IMR-90 (cell line): ENCODE measurements at regions not wholly inside any gene's neighbourhood (a gene's known extent, or its start where the extent isn't known, plus 50 kb on each side); places are given as distances from the start of the nearest gene placed in this dataset.

Experiments used
- ATAC-seq: fragments of 200-7000 bp; cut with Tn5 transposase; 2 replicates; pipeline ENCODE4 v1.9.1; 2020; ENCODE audit warnings: low read depth, mild to moderate bottlenecking, moderate library complexity
- BruUV-seq: library from RNA; stranded (reverse); fragments of 400-500 nt; replicated peaks from 2 replicates; lab custom pipeline; 2021; lab: Mats Ljungman, UMichigan
- CTCF ChIA-PET: fragments of 300-600 bp; formaldehyde crosslinking; extraction: SDS; loops from one replicate; lab custom pipeline; 2021; ENCODE audit warnings: antibody characterized with exemption; lab: Yijun Ruan, JAX
- POLR2A ChIA-PET: fragments of 300-600 bp; sonication (Branson Sonifier 250); formaldehyde crosslinking; loops from one replicate; lab custom pipeline; 2022; ENCODE audit warnings: antibody characterized with exemption; ENCODE audit not compliant: unreplicated experiment; lab: Charles Lee
- DNase-seq: peaks from one replicate; pipeline ENCODE4 v3.0.0; 2013
- H2AFZ ChIP-seq: replicated peaks from 2 replicates; pipeline ENCODE3; 2013; ENCODE audit warnings: low read length, mild to moderate bottlenecking; ENCODE audit not compliant: poor library complexity
- H2AK5ac ChIP-seq: 2 replicates; pipeline ENCODE4 v1.6.1; 2013; ENCODE audit warnings: low read depth, low read length, inconsistent platforms
- H2AK9ac ChIP-seq: replicated peaks from 2 replicates; pipeline ENCODE3; 2013; ENCODE audit warnings: mild to moderate bottlenecking, low read depth, low read length, moderate library complexity; ENCODE audit not compliant: poor library complexity
- H2BK120ac ChIP-seq: 2 replicates; pipeline ENCODE4 v1.6.1; 2013; ENCODE audit warnings: low read depth, low read length, inconsistent platforms
- H2BK15ac ChIP-seq: 3 replicates; pipeline ENCODE4 v1.6.1; 2013; ENCODE audit warnings: low read depth, low read length, inconsistent platforms
- H2BK20ac ChIP-seq: 2 replicates; pipeline ENCODE4 v1.6.1; 2013; ENCODE audit warnings: low read depth, mild to moderate bottlenecking, inconsistent platforms, low read length, moderate library complexity
- H2BK5ac ChIP-seq: 2 replicates; pipeline ENCODE4 v1.6.1; 2013; ENCODE audit warnings: mild to moderate bottlenecking, low read depth, low read length, inconsistent platforms; ENCODE audit not compliant: poor library complexity, severe bottlenecking
- H3K14ac ChIP-seq: replicated peaks from 2 replicates; pipeline ENCODE4 v1.6.1; 2013; ENCODE audit warnings: low read depth, low read length, inconsistent platforms
- H3K18ac ChIP-seq: 2 replicates; pipeline ENCODE4 v1.6.1; 2013; ENCODE audit warnings: low read depth, low read length, control low read depth
- H3K23ac ChIP-seq: 2 replicates; pipeline ENCODE4 v1.6.1; 2013; ENCODE audit warnings: low read depth, low read length, inconsistent platforms
- H3K27ac ChIP-seq: 2 replicates; pipeline ENCODE4 v1.5.1; 2013; ENCODE audit warnings: mild to moderate bottlenecking, control low read depth, low read length; ENCODE audit not compliant: insufficient read depth
- H3K27me3 ChIP-seq: 2 replicates; pipeline ENCODE4 v1.6.1; 2013; ENCODE audit warnings: low read length; ENCODE audit not compliant: control insufficient read depth, insufficient read depth
- H3K36me3 ChIP-seq: 2 replicates; pipeline ENCODE4 v1.6.1; 2013; ENCODE audit warnings: low read length, mixed read lengths; ENCODE audit not compliant: control insufficient read depth, insufficient read depth
- H3K4ac ChIP-seq: 2 replicates; pipeline ENCODE4 v1.6.1; 2013; ENCODE audit warnings: low read depth, low read length, inconsistent platforms
- H3K4me1 ChIP-seq: 2 replicates; pipeline ENCODE4 v1.6.1; 2013; ENCODE audit warnings: low read length, mixed read lengths; ENCODE audit not compliant: control insufficient read depth, insufficient read depth
- H3K4me2 ChIP-seq: 2 replicates; pipeline ENCODE4 v1.6.1; 2013; ENCODE audit warnings: low read depth, mild to moderate bottlenecking, control low read depth, low read length, moderate library complexity
- H3K4me3 ChIP-seq: 2 replicates; pipeline ENCODE4 v1.5.1; 2013; ENCODE audit warnings: low read depth, mild to moderate bottlenecking, control low read depth, low read length, moderate library complexity; ENCODE audit not compliant: insufficient read depth
- H3K56ac ChIP-seq: 2 replicates; pipeline ENCODE4 v1.6.1; 2013; ENCODE audit warnings: low read length, inconsistent platforms; ENCODE audit not compliant: insufficient read depth; ENCODE audit errors: extremely low read depth
- H3K79me1 ChIP-seq, 2 experiments: 2 replicates each; pipeline ENCODE4 v1.6.1; 2013; ENCODE audit warnings: low read length in 2 of 2, inconsistent platforms in 1 of 2, low read depth in 1 of 2
- H3K9ac ChIP-seq: 2 replicates; pipeline ENCODE4 v1.6.1; 2013; ENCODE audit warnings: low read depth, low read length, control low read depth
- H3K9me1 ChIP-seq: 2 replicates; pipeline ENCODE4 v1.6.1; 2013; ENCODE audit warnings: low read length, inconsistent platforms; ENCODE audit not compliant: insufficient read depth
- H3K9me3 ChIP-seq: 2 replicates; pipeline ENCODE4 v1.6.1; 2013; ENCODE audit warnings: low read length; ENCODE audit not compliant: control insufficient read depth, insufficient read depth
- H4K20me1 ChIP-seq: 2 replicates; pipeline ENCODE4 v1.6.1; 2013; ENCODE audit warnings: low read length, inconsistent platforms; ENCODE audit not compliant: insufficient read depth
- H4K5ac ChIP-seq: 2 replicates; pipeline ENCODE4 v1.6.1; 2013; ENCODE audit warnings: mild to moderate bottlenecking, low read depth, low read length, control low read depth
- H4K8ac ChIP-seq, 2 experiments: 2 replicates each; pipeline ENCODE4 v1.6.1; 2013; ENCODE audit warnings: low read depth in 2 of 2, low read length in 2 of 2, control low read depth in 1 of 2, inconsistent platforms in 1 of 2
- H4K91ac ChIP-seq: 2 replicates; pipeline ENCODE4 v1.6.1; 2013; ENCODE audit warnings: low read depth, low read length, inconsistent platforms; ENCODE audit not compliant: insufficient read depth
- BHLHE40 ChIP-seq: fragments of 150-350 bp; IDR thresholded peaks from 2 replicates; pipeline ENCODE4 v1.6.1; 2016; ENCODE audit warnings: mild to moderate bottlenecking, low read depth, low read length
- FOS ChIP-seq: fragments of 150-350 bp; IDR thresholded peaks from 2 replicates; pipeline ENCODE4 v1.6.1; 2016; ENCODE audit warnings: low read depth, low read length
- USF2 ChIP-seq: fragments of 150-350 bp; IDR thresholded peaks from 2 replicates; pipeline ENCODE4 v1.6.1; 2017; ENCODE audit warnings: mild to moderate bottlenecking, antibody characterized with exemption, low read length, low read depth
- WGBS, 2 experiments: methylation state at CpG; one replicate each; pipeline versions ENCODE4 v1.1.5 to v1.1.7; 2013; ENCODE audit warnings: missing lambda C conversion rate in 2 of 2; ENCODE audit not compliant: insufficient read length in 1 of 2; ENCODE audit errors: extremely low coverage in 2 of 2; 5-methylcytosine and 5-hydroxymethylcytosine counted together
- dilution Hi-C: fragments of 300-500 bp; cut with HindIII; formaldehyde crosslinking; loops from one replicate; pipeline ENCODE4 v1.14.3; 2018; ENCODE audit warnings: low sequenced_read_pairs; ENCODE audit not compliant: unreplicated experiment
- in situ Hi-C: fragments of 300-500 bp; cut with MboI; formaldehyde crosslinking; loops from 3 replicates; pipeline ENCODE4 v1.14.3; 2019; ENCODE audit warnings: low sequenced_read_pairs, inconsistent platforms, mixed read lengths
- intact Hi-C: fragments of 100-400 bp; cut with micrococcal nuclease; formaldehyde crosslinking; loops from 2 replicates; pipeline ENCODE4 v1.10.0; 2022

GRCh38 chr2:53452400-53452799 lies 315.2 kb upstream of the CHAC2 start:
- TF ChIP-seq USF2 (no peak), FOS (no peak), BHLHE40 (no peak)
- ATAC-seq, result no peak
- POLR2A ChIA-PET, result no interaction called here

More at GRCh38 chr2:53452400-53452799, 315.2 kb upstream of the CHAC2 start:
- Histone ChIP-seq H3K27me3 (no peaks in the 10 kb centered on the region; the same call in 1 of the 2 replicates), H3K56ac (no peak overlapping the region), H2BK15ac (no peak overlapping the region), H3K4me1 (peaks cover 2% of the 10 kb centered on the region; the same call in 1 of the 2 replicates), H4K91ac (no peak overlapping the region), H3K4me2 (no peak overlapping the region), H3K79me1 (no peaks in the 10 kb centered on the region), H3K23ac (no peak overlapping the region), H4K20me1 (no peaks in the 10 kb centered on the region), H3K9me3 (peaks cover 3% of the 10 kb centered on the region), H3K27ac (no peak overlapping the region), H3K18ac (no peak overlapping the region), H3K36me3 (no peaks in the 10 kb centered on the region), H3K4ac (no peak overlapping the region), H2BK20ac (no peak overlapping the region), H2AK9ac (no peak overlapping the region), H2AK5ac (no peak overlapping the region), H3K14ac (no peak overlapping the region), H3K9ac (no peak overlapping the region), H2BK5ac (no peak overlapping the region), H3K9me1 (no peaks in the 10 kb centered on the region), H2BK120ac (no peak overlapping the region), H3K4me3 (no peak overlapping the region), H2AFZ (no peak overlapping the region), H4K8ac (no peak overlapping the region), H4K5ac (no peak overlapping the region)
- no CpG with 5 or more reads among the region's 1 CpG for WGBS, 2 experiments
- no peak for DNase-seq
- in situ Hi-C loops, result no loop called here
- intact Hi-C loops, result no loop called here
- CTCF ChIA-PET, result no interaction called here
- dilution Hi-C loops, result no loop called here
- no TSS peak for BruUV-seq
